ENCODE measurements at regions not wholly inside any gene's neighbourhood (a gene's known extent, or its start where the extent isn't known, plus 50 kb on each side); places are given as distances from the start of the nearest gene placed in this dataset.

GRCh38 chr2:103740631-103741030 lies 978.8 kb downstream of the TMEM182 start:
- TF ChIP-seq CTCF (IDR thresholded peaks at IDR 0.05) = no peak
- Histone ChIP-seq H3K9me3 (no peaks in the 10 kb centered on the region), H3K27me3 (replicated peaks; ENCODE audit: insufficient read depth) (no peaks in the 10 kb centered on the region), H3K4me3 (no peak overlapping the region), H3K27ac (no peak overlapping the region), H3K36me3 (no peaks in the 10 kb centered on the region), H3K4me1 (ENCODE audit: control insufficient read depth in 1 of 2, low read depth in 2 of 2) (no peaks in the 10 kb centered on the region)
- ATAC-seq (ENCODE audit: insufficient number of reproducible peaks, low FRiP score, low read depth) (no peak), DNase-seq (ENCODE audit: low spot score) (no peak)

GRCh38 chr2:103743195-103743594 lies 981.4 kb downstream of the TMEM182 start:
- Histone ChIP-seq H3K4me3 (no peak overlapping the region), H3K27ac (no peak overlapping the region), H3K27me3 (replicated peaks; ENCODE audit: insufficient read depth) (no peaks in the 10 kb centered on the region), H3K9me3 (no peaks in the 10 kb centered on the region), H3K4me1 (ENCODE audit: control insufficient read depth in 1 of 2, low read depth in 2 of 2) (no peaks in the 10 kb centered on the region), H3K36me3 (no peaks in the 10 kb centered on the region)
- DNase-seq (ENCODE audit: low spot score) (no peak), ATAC-seq (ENCODE audit: insufficient number of reproducible peaks, low FRiP score, low read depth) (no peak)
- no peak for TF ChIP-seq CTCF (IDR thresholded peaks at IDR 0.05)

- Histone ChIP-seq H3K27me3 (replicated peaks; ENCODE audit: insufficient read depth) (no peaks in the 10 kb centered on the region), H3K36me3 (no peaks in the 10 kb centered on the region), H3K4me3 (no peak overlapping the region), H3K9me3 (no peaks in the 10 kb centered on the region), H3K4me1 (ENCODE audit: control insufficient read depth in 1 of 2, low read depth in 2 of 2) (no peaks in the 10 kb centered on the region), H3K27ac (no peak overlapping the region)
- no peak for TF ChIP-seq CTCF (IDR thresholded peaks at IDR 0.05)
- ATAC-seq (ENCODE audit: insufficient number of reproducible peaks, low FRiP score, low read depth) (no peak), DNase-seq (ENCODE audit: low spot score) (no peak)
Observed at GRCh38 chr2:103754530-103754929, 992.7 kb downstream of the TMEM182 start.

- H3K36me3 ChIP-seq = no peaks in the 10 kb centered on the region
- H3K4me1 ChIP-seq (ENCODE audit: control insufficient read depth in 1 of 2, low read depth in 2 of 2) = no peaks in the 10 kb centered on the region
- H3K9me3 ChIP-seq = no peaks in the 10 kb centered on the region
- DNase-seq (ENCODE audit: low spot score) (no peak), ATAC-seq (ENCODE audit: insufficient number of reproducible peaks, low FRiP score, low read depth) (no peak)
- no peaks in the 10 kb centered on the region for H3K27me3 ChIP-seq (replicated peaks; ENCODE audit: insufficient read depth)
- no peak overlapping the region for H3K27ac ChIP-seq
- TF ChIP-seq CTCF (IDR thresholded peaks at IDR 0.05) = no peak
- no peak overlapping the region for H3K4me3 ChIP-seq
Observed at GRCh38 chr2:103773884-103774283, 1012.1 kb downstream of the TMEM182 start.

GRCh38 chr2:103780088-103780702 lies 1018.4 kb downstream of the TMEM182 start:
- no peak for ATAC-seq (ENCODE audit: insufficient number of reproducible peaks, low FRiP score, low read depth)

More at GRCh38 chr2:103780088-103780702, 1018.4 kb downstream of the TMEM182 start:
- no peak overlapping the region for H3K4me3 ChIP-seq
- H3K4me1 ChIP-seq (ENCODE audit: control insufficient read depth in 1 of 2, low read depth in 2 of 2) = no peaks in the 10 kb centered on the region
- H3K27ac ChIP-seq = no peak overlapping the region
- H3K36me3 ChIP-seq = no peaks in the 10 kb centered on the region
- no peak for TF ChIP-seq CTCF (IDR thresholded peaks at IDR 0.05)
- no peak for DNase-seq (ENCODE audit: low spot score)
- no peaks in the 10 kb centered on the region for H3K27me3 ChIP-seq (replicated peaks; ENCODE audit: insufficient read depth)
- no peaks in the 10 kb centered on the region for H3K9me3 ChIP-seq

Data from thoracic aorta (tissue), 2 donors.